ENCODE measurements at regions not wholly inside any gene's neighbourhood (a gene's known extent, or its start where the extent isn't known, plus 50 kb on each side); places are given as distances from the start of the nearest gene placed in this dataset.
"Not testable (repeated sequence)": the region's sequence is repeated elsewhere in the genome, so short reads cannot be mapped to it uniquely, and the experiment has no call there.

DNA sequence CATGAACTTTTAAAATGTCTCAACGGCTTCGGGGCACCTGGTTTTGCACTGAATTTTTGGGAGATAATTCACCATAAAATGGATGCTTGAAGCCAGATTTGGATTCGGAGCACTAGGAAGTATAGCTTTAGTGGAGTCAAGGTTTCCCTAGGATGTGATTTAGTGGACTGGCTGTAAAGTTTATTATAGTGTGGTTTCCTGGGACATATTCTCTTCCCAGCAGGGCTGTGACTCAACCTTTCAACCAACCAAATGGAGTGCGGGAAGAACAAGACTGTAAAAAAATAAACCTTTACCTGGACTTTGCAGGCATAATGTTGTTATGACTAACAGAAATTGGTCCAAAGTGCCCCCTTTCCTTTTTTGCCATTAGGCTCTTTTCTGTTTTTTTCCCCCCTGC, 327.4 kb upstream of the MAN1A1 start:
- DNase-seq (ENCODE audit: low spot score in 2 of 2), result no peak
- no peaks in the 10 kb centered on the region for H3K9me3 ChIP-seq
- 46 to 60% methylated on average over 4 of the region's 4 CpGs for WGBS, 2 donors

DNA sequence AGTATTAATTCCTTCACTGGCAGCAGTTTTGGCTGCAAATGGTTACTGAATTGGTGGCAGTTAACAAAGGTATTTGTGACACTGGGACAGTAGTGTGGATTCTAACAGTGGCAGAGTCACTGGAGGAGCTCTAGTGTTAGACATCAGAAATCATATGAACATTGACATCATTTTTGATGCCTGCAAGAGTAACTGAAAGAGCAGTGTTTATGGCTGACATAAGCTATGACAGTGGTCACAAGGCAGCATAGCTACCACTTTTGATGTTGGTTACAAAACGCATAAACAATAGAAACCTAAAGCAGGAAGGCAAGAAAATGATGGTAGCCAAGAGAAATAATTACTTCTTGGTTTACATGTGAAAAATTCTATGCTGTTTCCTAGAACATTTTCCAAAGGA, 326.7 kb upstream of the MAN1A1 start:
- no peak for DNase-seq (ENCODE audit: low spot score in 2 of 2)
- Histone ChIP-seq H3K4me3 (no peak overlapping the region), H3K4me1 (no peaks in the 10 kb centered on the region), H3K36me3 (peaks cover 0 to 2% (median 0%) of the 10 kb centered on the region in 3 donors), H3K27ac (no peak overlapping the region), H3K27me3 (no peaks in the 10 kb centered on the region), H3K9me3 (no peaks in the 10 kb centered on the region)
- WGBS, 2 donors, result 69 to 83% methylated on average over 1 of the region's 1 CpG
- TF ChIP-seq POLR2A (IDR thresholded peaks at IDR 0.05), result no peak
- TF ChIP-seq, protein P1, sequence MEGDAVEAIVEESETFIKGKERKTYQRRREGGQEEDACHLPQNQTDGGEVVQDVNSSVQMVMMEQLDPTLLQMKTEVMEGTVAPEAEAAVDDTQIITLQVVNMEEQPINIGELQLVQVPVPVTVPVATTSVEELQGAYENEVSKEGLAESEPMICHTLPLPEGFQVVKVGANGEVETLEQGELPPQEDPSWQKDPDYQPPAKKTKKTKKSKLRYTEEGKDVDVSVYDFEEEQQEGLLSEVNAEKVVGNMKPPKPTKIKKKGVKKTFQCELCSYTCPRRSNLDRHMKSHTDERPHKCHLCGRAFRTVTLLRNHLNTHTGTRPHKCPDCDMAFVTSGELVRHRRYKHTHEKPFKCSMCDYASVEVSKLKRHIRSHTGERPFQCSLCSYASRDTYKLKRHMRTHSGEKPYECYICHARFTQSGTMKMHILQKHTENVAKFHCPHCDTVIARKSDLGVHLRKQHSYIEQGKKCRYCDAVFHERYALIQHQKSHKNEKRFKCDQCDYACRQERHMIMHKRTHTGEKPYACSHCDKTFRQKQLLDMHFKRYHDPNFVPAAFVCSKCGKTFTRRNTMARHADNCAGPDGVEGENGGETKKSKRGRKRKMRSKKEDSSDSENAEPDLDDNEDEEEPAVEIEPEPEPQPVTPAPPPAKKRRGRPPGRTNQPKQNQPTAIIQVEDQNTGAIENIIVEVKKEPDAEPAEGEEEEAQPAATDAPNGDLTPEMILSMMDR (IDR thresholded peaks at IDR 0.05), result no peak
- TF ChIP-seq EP300 (IDR thresholded peaks at IDR 0.05), result no peak

More for the DNA sequence above, 327.4 kb upstream of the MAN1A1 start:
- Histone ChIP-seq H3K4me1 (no peaks in the 10 kb centered on the region), H3K27ac (no peak overlapping the region), H3K4me3 (no peak overlapping the region), H3K27me3 (no peaks in the 10 kb centered on the region), H3K36me3 (peaks cover 0 to 2% (median 0%) of the 10 kb centered on the region in 3 donors)
- TF ChIP-seq EP300 (IDR thresholded peaks at IDR 0.05) (no peak), POLR2A (IDR thresholded peaks at IDR 0.05) (no peak)
- TF ChIP-seq, protein P1 (IDR thresholded peaks at IDR 0.05), result no peak

DNA sequence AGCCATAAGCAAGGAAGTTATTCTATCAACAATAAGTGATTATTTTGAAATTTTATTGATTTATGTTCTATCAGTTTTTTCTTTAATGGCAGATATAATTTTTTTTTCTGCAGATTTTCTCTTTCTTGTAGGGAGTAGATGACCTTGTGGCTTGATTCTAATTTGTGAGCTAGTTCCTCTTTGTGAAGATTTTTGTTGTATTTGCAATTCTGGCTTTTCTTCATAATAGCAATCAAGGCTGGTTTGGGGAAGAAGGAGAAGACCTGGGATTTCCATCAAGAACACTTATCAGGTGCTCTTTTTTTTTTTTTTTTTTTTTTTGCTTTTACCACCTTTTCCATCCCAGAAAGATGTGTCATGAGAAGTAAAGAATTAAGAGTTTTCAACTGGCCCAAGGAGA, 324.2 kb upstream of the MAN1A1 start:
- TF ChIP-seq POLR2A (IDR thresholded peaks at IDR 0.05), result no peak
- TF ChIP-seq EP300 (IDR thresholded peaks at IDR 0.05), result no peak
- TF ChIP-seq, protein P1 (IDR thresholded peaks at IDR 0.05), result no peak
- Histone ChIP-seq H3K27ac (no peak overlapping the region), H3K27me3 (no peaks in the 10 kb centered on the region), H3K36me3 (peaks cover 0 to 2% (median 0%) of the 10 kb centered on the region in 3 donors), H3K4me1 (peaks cover 0 to 6% (median 0%) of the 10 kb centered on the region in 4 donors), H3K4me3 (no peak overlapping the region), H3K9me3 (no peaks in the 10 kb centered on the region)
- no peak for DNase-seq (ENCODE audit: low spot score in 2 of 2)

DNA sequence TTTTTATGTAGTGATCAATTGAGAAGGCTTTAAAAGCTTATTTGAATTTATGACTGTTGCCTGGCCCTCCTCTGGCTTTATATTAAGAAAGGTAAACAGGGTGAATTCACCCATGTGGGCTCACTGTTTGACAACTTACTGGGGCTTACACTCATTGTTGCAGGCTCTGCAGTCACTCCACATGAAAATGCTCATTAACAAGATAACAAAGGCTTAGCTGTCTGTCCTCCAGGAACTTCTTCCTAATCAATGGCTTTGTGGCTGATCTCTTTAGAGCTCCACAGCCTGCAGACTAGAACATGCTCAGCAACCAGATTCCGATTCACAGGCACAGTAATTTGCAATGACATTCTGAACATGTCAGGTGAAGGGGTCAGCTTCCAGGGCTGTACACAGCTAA, 323.2 kb upstream of the MAN1A1 start:
- no peak for DNase-seq (ENCODE audit: low spot score in 2 of 2)
- Histone ChIP-seq H3K9me3 (no peaks in the 10 kb centered on the region), H3K27me3 (no peaks in the 10 kb centered on the region), H3K4me3 (no peak overlapping the region), H3K4me1 (peaks cover 0 to 6% (median 0%) of the 10 kb centered on the region in 4 donors), H3K36me3 (peaks cover 0 to 2% (median 0%) of the 10 kb centered on the region in 3 donors), H3K27ac (no peak overlapping the region)
- WGBS, 2 donors, result 61 to 64% methylated on average over 1 of the region's 1 CpG
- TF ChIP-seq, protein P1 (IDR thresholded peaks at IDR 0.05), result no peak
- TF ChIP-seq POLR2A (IDR thresholded peaks at IDR 0.05) (no peak), EP300 (IDR thresholded peaks at IDR 0.05) (no peak)

DNA sequence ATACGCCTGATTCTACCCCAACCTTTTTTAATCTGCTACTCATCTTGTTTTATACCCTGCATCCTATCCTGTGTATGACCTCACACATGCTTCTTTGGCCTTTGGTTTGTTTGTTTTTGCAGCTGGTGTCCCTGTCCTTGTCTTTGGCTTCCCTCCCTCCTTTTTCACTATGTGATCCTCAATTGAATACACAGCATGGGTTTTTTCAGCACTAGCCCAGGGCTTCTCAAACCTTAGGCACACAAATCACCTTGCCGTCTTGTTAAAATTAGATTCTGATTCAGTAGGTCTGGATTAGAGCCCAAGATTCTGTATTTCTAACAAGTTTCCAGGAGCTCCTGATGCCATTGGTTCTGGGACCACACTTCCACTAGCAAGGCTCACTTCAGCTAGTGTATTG, 321.5 kb upstream of the MAN1A1 start:
- WGBS, 2 donors, result 75 to 90% methylated on average over 2 of the region's 2 CpGs
- Histone ChIP-seq H3K4me3 (no peak overlapping the region), H3K27ac (no peak overlapping the region), H3K9me3 (no peaks in the 10 kb centered on the region), H3K27me3 (no peaks in the 10 kb centered on the region), H3K4me1 (peaks cover 0 to 6% (median 0%) of the 10 kb centered on the region in 4 donors), H3K36me3 (peaks cover 0 to 2% (median 0%) of the 10 kb centered on the region in 3 donors)
- no peak for DNase-seq (ENCODE audit: low spot score in 2 of 2)
- TF ChIP-seq POLR2A (IDR thresholded peaks at IDR 0.05) (no peak), EP300 (IDR thresholded peaks at IDR 0.05) (no peak)

DNA sequence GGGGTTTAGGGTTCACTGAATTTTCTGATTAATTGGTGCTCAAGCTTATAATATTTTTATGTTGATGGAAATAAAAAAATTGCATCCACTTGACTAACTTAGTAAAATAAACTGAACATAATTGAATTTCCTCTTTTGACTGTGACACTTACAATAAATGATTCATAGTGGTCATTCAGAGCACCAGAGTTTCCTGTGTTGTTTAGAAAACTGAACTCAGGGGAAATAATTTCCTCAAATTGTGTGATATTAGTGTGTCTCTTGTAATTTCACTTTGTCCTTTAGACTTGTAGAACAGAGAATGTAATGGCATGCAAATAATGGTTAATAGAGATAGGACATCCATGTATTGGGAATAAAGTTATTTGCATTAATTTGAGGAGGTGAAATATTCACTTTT, 319.7 kb upstream of the MAN1A1 start:
- Histone ChIP-seq H3K4me1 (peaks cover 0 to 6% (median 0%) of the 10 kb centered on the region in 4 donors), H3K9me3 (peaks cover 0 to 4% (median 0%) of the 10 kb centered on the region in 4 donors), H3K27ac (no peak overlapping the region), H3K4me3 (no peak overlapping the region), H3K27me3 (no peaks in the 10 kb centered on the region), H3K36me3 (peaks cover 0 to 2% (median 0%) of the 10 kb centered on the region in 3 donors)
- TF ChIP-seq POLR2A (IDR thresholded peaks at IDR 0.05) (no peak), EP300 (IDR thresholded peaks at IDR 0.05) (no peak)
- TF ChIP-seq, protein P1 (IDR thresholded peaks at IDR 0.05), result no peak
- DNase-seq (ENCODE audit: low spot score in 2 of 2), result no peak

DNA sequence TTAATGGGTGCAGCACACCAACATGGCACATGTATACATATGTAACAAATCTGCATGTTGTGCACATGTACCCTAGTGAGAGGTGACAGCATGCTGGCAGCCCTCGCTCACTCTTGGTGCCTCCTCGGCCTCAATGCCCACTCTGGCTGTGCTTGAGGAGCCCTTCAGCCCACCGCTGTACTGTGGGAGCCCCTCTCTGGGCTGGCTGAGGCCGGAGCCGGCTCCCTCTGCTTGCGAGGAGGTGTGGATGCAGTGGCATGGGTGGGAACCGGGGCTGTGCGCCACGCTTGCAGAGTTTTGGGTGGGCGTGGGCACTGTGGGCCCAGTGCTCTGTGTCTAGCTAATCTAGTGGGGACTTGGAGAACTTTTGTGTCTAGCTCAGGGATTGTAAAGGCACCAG, 315.9 kb upstream of the MAN1A1 start:
- not testable (repeated sequence) for H3K27me3 ChIP-seq; H3K27ac ChIP-seq; DNase-seq (ENCODE audit: low spot score in 2 of 2); H3K4me1 ChIP-seq; H3K9me3 ChIP-seq; H3K36me3 ChIP-seq; H3K4me3 ChIP-seq
- 88 to 98% methylated on average over 9 to 10 of the region's 10 CpGs for WGBS, 2 donors

Data from tibial nerve (tissue), 4 donors.